Stromal cell of bone marrow (primary cell): ENCODE measurements at regions not wholly inside any gene's neighbourhood (a gene's known extent, or its start where the extent isn't known, plus 50 kb on each side); places are given as distances from the start of the nearest gene placed in this dataset.
"Not testable (repeated sequence)": the region's sequence is repeated elsewhere in the genome, so short reads cannot be mapped to it uniquely, and the experiment has no call there.

Source experiments
- DNase-seq: peaks from one replicate; pipeline ENCODE4 v3.0.0-alpha.2; 2012; ENCODE audit warnings: low read depth

- DNase-seq: no peak
These were observed 137.4 kb downstream of the TMEM114 start for GRCh38 chr16:8452941-8453340.

GRCh38 chr16:8436931-8437330 is 153.4 kb downstream of the TMEM114 start:
- no peak for DNase-seq

- DNase-seq: no peak
These were observed 158.5 kb downstream of the TMEM114 start for GRCh38 chr16:8431783-8432182.

- no peak for DNase-seq
These were observed 159.9 kb downstream of the TMEM114 start for GRCh38 chr16:8430401-8430800.

- DNase-seq: no peak
These were observed 163.7 kb downstream of the TMEM114 start for GRCh38 chr16:8426569-8426968.

GRCh38 chr16:8417145-8417544 is 173.2 kb downstream of the TMEM114 start:
- no peak for DNase-seq

- no peak for DNase-seq
These were observed 181.3 kb downstream of the TMEM114 start for GRCh38 chr16:8408855-8409567.

- DNase-seq: no peak
These were observed 183.0 kb downstream of the TMEM114 start for GRCh38 chr16:8407351-8407750.

GRCh38 chr16:8403978-8404749 is 186.1 kb downstream of the TMEM114 start:
- DNase-seq: no peak

- DNase-seq: no peak
These were observed 187.1 kb downstream of the TMEM114 start for GRCh38 chr16:8402981-8403843.

- not testable (repeated sequence) for DNase-seq
These were observed 189.6 kb downstream of the TMEM114 start for GRCh38 chr16:8400683-8401082.

GRCh38 chr16:8398548-8398947 is 191.8 kb downstream of the TMEM114 start:
- DNase-seq: no peak

- no peak for DNase-seq
These were observed 193.1 kb downstream of the TMEM114 start for GRCh38 chr16:8397223-8397622.

- no peak for DNase-seq
These were observed 193.8 kb downstream of the TMEM114 start for GRCh38 chr16:8396463-8396862.

- no peak for DNase-seq
These were observed 199.1 kb downstream of the TMEM114 start for GRCh38 chr16:8391257-8391656.

- DNase-seq: no peak
These were observed 201.6 kb downstream of the TMEM114 start for GRCh38 chr16:8388684-8389083.

GRCh38 chr16:8381814-8382213 is 208.5 kb downstream of the TMEM114 start:
- DNase-seq: no peak

- no peak for DNase-seq
These were observed 210.0 kb downstream of the TMEM114 start for GRCh38 chr16:8380311-8380710.

- no peak for DNase-seq
These were observed 212.4 kb downstream of the TMEM114 start for GRCh38 chr16:8377864-8378263.

- no peak for DNase-seq
These were observed 213.5 kb downstream of the TMEM114 start for GRCh38 chr16:8376858-8377257.

- no peak for DNase-seq
These were observed 213.9 kb downstream of the TMEM114 start for GRCh38 chr16:8376430-8376829.

- no peak for DNase-seq
These were observed 215.1 kb downstream of the TMEM114 start for GRCh38 chr16:8375232-8375587.
